Erythroblast (primary cell): ENCODE measurements at regions not wholly inside any gene's neighbourhood (a gene's known extent, or its start where the extent isn't known, plus 50 kb on each side); places are given as distances from the start of the nearest gene placed in this dataset.
"Not testable (repeated sequence)": the region's sequence is repeated elsewhere in the genome, so short reads cannot be mapped to it uniquely, and the experiment has no call there.

Source experiments
- DNase-seq, 2 experiments: peaks; one replicate each; lab custom pipeline; 2025; lab: John Stamatoyannopoulos, UW
- GATA1 ChIP-seq: IDR thresholded peaks from 2 replicates; pipeline ENCODE4 v1.6.1; 2011; ENCODE audit warnings: low read depth, mild to moderate bottlenecking, control low read depth, low read length, moderate library complexity
- POLR2A ChIP-seq: IDR thresholded peaks from 2 replicates; pipeline ENCODE4 v1.6.1; 2011; ENCODE audit warnings: mild to moderate bottlenecking, low read length

GRCh38 chr5:83001796-83002381 lies 75.3 kb downstream of the TMEM167A start:
- TF ChIP-seq POLR2A, result no peak
- no peak for TF ChIP-seq GATA1
- DNase-seq, result no peak

GRCh38 chr5:83000922-83001321 lies 76.3 kb downstream of the TMEM167A start:
- no peak for TF ChIP-seq GATA1
- TF ChIP-seq POLR2A, result no peak
- no peak for DNase-seq

GRCh38 chr5:83000428-83000827 lies 76.8 kb downstream of the TMEM167A start:
- no peak for DNase-seq
- TF ChIP-seq GATA1, result no peak
- no peak for TF ChIP-seq POLR2A

- TF ChIP-seq POLR2A (no peak), GATA1 (no peak)
- DNase-seq, result no peak
These were observed 83.8 kb downstream of the TMEM167A start for GRCh38 chr5:82993416-82993815.

DNA sequence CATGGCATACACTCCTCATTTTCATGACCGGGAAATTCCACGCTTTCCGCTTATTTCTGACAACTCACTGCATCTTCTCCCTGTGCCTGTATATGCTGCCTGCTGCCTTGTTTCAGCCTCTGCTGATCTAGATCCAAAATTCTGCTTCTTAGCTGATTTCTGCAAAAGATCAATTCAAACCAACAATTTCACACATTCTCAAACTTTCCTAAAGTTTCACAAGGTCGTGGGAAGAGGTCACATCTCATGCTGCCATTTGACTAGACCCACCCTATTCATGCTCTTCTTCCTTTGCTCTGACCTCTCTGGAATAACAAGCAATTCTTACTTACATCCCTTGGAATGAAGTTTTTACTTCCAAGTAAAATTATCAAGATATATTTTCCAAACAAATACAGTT lies 84.5 kb downstream of the TMEM167A start:
- TF ChIP-seq GATA1 (no peak), POLR2A (no peak)
- DNase-seq, result no peak

DNA sequence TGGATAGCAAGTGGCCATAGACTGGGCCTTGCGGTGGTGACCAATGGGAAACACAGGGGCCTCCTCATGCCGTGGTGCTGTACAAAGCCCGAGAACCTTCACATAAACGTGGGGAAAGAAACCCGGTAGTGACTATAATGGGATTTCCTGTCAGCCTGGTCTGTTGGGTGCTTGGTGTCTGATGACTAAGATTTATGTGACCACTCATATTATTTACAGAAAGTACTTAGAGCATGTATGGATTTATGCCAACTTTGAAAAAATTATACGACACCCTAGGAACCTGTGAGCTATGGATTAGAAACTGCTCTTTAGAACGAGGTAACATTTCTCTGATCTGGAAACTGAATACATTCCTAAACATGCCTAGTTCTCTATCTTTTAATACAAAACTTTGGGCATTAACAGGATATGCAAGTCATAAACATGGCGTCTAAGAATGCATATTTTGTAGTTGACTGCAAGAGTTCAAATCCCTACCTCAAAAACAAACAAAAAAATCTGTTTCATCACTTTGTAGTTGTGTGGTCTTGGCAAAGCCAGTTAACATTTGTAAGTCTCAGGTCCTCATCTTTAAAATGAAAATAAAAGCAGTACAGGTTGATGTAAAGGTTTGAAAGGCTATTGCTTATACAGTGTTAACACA lies 85.4 kb downstream of the TMEM167A start:
- TF ChIP-seq POLR2A, result no peak
- TF ChIP-seq GATA1, result no peak
- no peak for DNase-seq

- no peak for DNase-seq
- TF ChIP-seq GATA1, result no peak
- no peak for TF ChIP-seq POLR2A
These were observed 86.1 kb downstream of the TMEM167A start for GRCh38 chr5:82991059-82991458.

DNA sequence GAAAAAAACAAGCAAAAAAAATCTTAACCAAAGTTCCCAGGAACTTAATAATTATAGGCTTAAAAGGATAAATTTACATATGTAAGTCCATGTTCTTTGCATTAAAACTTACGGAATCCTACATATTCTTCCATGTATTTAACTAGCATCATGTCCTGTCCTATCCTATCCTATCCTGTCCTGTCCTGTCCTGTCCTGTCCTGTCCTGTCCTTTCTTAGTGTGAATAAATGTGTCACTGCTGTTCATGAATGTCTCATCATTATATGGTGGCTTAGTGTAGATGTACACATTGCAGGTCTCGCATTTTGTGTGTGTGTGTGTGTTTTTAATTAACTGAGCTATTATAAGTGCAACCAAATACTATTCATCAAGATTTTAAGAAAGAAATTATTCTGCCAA lies 90.0 kb downstream of the TMEM167A start:
- no peak for DNase-seq
- TF ChIP-seq GATA1, result no peak
- TF ChIP-seq POLR2A, result no peak

- TF ChIP-seq GATA1 (no peak), POLR2A (no peak)
- DNase-seq, result no peak
These were observed 90.8 kb downstream of the TMEM167A start for GRCh38 chr5:82986404-82986803.

DNA sequence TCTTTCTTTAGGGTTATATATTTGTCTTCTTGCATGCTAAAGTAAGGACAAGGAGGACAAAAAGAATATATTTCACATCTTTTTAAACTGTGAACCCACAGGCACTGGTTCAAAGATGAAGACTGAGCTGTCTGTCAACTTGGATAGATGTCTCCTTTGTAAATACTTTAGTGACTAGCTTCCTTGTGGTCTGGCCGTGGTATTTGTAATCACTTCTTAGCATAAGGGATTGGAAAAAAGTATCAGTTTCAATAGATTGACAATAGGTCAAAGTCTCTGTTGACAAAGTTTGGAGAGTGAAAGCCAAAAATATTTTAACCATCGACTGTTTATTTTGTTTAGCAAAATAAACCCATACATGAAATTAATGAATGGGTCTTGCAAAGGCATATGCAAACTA lies 91.4 kb downstream of the TMEM167A start:
- DNase-seq, result no peak
- TF ChIP-seq POLR2A (no peak), GATA1 (no peak)

DNA sequence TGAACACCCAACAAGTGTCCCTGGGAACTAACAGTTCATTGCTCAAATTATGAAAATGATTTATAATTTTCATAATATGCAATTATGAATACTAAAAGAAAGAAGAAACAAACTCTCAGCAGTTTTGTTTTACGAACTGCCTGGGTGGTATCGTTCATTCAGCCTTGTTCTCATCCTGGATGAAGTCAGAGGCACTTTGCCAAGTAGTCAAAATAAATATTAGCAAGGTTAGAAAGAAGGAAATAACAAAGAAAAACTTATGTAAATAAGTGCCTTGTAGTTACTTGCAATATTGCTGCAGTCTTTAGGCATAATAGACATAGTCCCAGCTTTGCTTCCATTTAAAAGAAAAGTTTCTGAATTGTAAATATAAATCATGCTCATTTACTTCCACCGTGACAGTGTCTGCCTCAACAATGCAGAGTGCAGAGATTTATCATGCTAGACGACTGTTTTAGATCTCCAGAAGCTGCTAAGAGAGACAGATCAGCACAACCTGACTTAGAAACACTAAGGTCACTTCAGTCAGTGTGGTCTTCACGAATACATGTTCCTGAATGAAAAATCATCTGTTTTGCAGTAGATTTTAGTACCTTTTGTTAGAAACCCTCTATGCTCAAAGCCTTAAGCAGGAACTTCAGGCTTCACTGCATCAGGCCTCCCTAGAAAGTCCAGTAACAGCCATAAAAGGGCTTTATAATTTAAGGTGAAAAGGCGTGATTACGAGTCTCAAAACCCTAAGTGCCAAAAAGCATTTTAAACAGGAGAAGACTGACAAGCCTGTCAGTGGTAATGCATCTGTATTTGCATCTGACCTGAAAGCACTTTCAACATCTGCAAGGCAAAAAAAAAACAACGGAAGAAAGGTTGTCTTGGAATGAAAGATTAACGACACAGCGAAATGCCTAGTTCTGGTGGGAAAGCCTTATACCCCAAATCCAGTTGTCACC lies 92.1 kb downstream of the TMEM167A start:
- no peak for DNase-seq
- TF ChIP-seq GATA1 (no peak), POLR2A (no peak)

DNA sequence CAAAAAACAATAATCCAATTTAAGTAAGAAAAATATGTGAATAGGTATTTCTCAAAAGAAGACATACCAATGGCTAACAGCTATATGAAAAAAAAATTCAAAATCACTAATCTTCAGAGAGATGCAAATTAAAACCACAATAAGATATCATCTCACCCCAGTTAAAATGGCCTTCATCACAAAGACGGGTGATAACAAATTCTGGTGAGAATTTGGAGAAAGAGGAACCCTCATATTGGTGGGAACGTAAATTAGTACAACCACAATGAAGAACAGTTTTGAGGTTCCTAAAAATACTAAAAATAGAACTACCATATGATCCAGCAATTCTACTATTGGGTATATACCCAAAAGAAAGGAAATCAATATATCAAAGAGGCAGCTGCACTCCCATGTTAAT lies 94.3 kb downstream of the TMEM167A start:
- DNase-seq, result no peak
- TF ChIP-seq POLR2A, result no peak
- no peak for TF ChIP-seq GATA1

GRCh38 chr5:82976887-82977286 lies 100.3 kb downstream of the TMEM167A start:
- not testable (repeated sequence) for DNase-seq

DNA sequence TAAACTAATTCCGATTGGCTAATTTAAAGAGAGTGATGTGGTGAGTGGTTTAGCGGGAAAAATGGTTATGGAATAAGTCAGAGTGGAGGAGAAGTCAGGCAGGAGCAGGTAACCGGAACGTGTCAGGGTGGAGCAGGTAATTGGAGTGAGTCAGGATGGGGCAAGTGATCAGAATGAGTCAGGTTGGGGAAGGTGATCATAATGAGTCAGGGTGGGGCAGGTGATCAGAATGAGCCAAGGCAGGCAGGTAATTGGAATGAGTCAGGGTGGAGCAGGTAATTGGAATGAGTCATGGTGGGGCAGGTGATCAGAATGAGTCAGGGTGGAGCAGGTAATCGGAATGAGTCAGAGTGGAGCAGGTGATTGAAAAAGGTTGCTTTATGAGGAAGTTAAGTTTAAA lies 101.4 kb downstream of the TMEM167A start:
- no peak for TF ChIP-seq POLR2A
- no peak for TF ChIP-seq GATA1
- DNase-seq, result no peak

GRCh38 chr5:82975396-82975795 lies 101.8 kb downstream of the TMEM167A start:
- TF ChIP-seq POLR2A (no peak), GATA1 (no peak)
- no peak for DNase-seq

- DNase-seq, result not testable (repeated sequence)
These were observed 102.8 kb downstream of the TMEM167A start for GRCh38 chr5:82974346-82974745.
